ENCODE measurements at regions not wholly inside any gene's neighbourhood (a gene's known extent, or its start where the extent isn't known, plus 50 kb on each side); places are given as distances from the start of the nearest gene placed in this dataset.

GRCh38 chr9:106052735-106053134 lies 358.4 kb downstream of the TMEM38B start:
- TF ChIP-seq CTCF (IDR thresholded peaks at IDR 0.05): no peak
- no peak for TF ChIP-seq POLR2A (IDR thresholded peaks at IDR 0.05)

Measured in lower leg skin (tissue), 3 donors.